Fibroblast of mammary gland (primary cell): ENCODE measurements at regions not wholly inside any gene's neighbourhood (a gene's known extent, or its start where the extent isn't known, plus 50 kb on each side); places are given as distances from the start of the nearest gene placed in this dataset.

Source experiments
- DNase-seq: peaks from one replicate; pipeline ENCODE4 v3.0.0-alpha.2; 2010; ENCODE audit warnings: low read depth
- H3K4me3 ChIP-seq: 2 replicates; pipeline ENCODE4 v1.5.1; 2011; ENCODE audit warnings: low read depth, mild to moderate bottlenecking, low read length, moderate library complexity; ENCODE audit not compliant: control insufficient read depth
- TF ChIP-seq, protein P1 (sequence below): conservative IDR thresholded peaks from 2 replicates; pipeline ENCODE4 v1.5.1; 2011; ENCODE audit warnings: low read depth, low read length, inconsistent platforms; ENCODE audit not compliant: control insufficient read depth, insufficient read depth

DNA sequence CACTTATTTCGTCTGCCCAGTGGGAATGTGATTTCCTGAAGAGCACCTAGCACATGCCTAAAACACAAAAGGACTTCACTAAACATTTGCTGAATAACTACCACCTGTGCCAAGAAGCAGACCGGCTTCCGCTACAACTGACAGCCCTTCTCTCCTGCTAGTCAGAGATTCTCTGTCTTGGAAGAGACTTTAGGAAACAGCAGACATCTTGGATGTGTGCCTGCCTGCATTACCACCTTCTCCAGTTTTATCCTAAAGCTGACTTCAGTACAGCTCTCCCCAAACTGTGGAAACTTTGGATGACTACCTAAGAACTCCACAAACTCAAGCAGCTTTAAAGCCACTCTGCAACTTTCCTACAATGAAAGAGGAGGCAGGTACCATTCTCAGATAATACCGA lies 116.5 kb upstream of the MAN2A1 start:
- TF ChIP-seq, protein P1, sequence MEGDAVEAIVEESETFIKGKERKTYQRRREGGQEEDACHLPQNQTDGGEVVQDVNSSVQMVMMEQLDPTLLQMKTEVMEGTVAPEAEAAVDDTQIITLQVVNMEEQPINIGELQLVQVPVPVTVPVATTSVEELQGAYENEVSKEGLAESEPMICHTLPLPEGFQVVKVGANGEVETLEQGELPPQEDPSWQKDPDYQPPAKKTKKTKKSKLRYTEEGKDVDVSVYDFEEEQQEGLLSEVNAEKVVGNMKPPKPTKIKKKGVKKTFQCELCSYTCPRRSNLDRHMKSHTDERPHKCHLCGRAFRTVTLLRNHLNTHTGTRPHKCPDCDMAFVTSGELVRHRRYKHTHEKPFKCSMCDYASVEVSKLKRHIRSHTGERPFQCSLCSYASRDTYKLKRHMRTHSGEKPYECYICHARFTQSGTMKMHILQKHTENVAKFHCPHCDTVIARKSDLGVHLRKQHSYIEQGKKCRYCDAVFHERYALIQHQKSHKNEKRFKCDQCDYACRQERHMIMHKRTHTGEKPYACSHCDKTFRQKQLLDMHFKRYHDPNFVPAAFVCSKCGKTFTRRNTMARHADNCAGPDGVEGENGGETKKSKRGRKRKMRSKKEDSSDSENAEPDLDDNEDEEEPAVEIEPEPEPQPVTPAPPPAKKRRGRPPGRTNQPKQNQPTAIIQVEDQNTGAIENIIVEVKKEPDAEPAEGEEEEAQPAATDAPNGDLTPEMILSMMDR, result no peak
- no peak for DNase-seq
- H3K4me3 ChIP-seq, result no peak overlapping the region

GRCh38 chr5:109571785-109572184 lies 117.9 kb upstream of the MAN2A1 start:
- TF ChIP-seq, protein P1, result no peak

GRCh38 chr5:109570362-109570874 lies 119.3 kb upstream of the MAN2A1 start:
- TF ChIP-seq, protein P1, result no peak
- no peak for DNase-seq
- no peak overlapping the region for H3K4me3 ChIP-seq

More at GRCh38 chr5:109571785-109572184, 117.9 kb upstream of the MAN2A1 start:
- H3K4me3 ChIP-seq, result no peak overlapping the region
- no peak for DNase-seq

- peak; percentile 93 for DNase-seq
- H3K4me3 ChIP-seq, result no peak overlapping the region
- TF ChIP-seq, protein P1, result no peak
Measured at GRCh38 chr5:109567374-109568044, 122.2 kb upstream of the MAN2A1 start.

DNA sequence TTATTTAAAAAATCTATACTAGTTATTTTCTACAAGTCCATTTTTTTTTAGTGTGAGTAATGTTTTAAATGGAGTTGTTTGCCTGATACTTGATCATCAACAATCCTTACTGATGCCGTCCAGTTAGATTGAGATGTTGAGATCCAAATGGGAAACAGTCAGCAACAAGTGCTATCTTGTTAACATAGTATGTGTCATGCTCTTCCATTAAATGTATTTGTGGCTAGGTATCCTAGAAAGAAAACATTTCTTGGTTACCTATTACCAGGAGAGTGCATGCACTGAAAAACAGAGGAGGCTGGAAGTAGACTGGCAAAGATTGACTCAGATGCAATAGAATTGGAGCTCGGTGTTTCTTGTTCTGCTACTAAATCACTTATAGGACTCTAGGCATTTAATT lies 123.4 kb upstream of the MAN2A1 start:
- TF ChIP-seq, protein P1, result no peak
- DNase-seq, result no peak
- no peak overlapping the region for H3K4me3 ChIP-seq

DNA sequence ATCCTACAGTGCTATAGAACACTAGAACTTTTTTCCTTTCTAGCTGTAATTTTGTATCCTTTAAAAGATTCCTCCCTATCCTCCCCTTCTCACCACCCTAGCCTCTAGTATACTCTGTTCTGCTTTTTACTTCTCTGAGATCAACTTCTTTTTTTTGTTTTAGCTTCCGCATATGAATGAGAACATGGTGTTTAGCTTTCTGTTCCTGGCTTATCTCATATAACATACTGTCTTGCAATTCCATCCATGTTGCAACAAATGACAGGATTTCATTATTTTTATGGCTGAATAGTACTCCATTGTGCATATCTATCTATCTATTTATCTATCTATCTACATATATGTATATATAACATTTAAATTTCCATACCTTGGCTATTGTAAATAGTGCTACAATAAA lies 126.0 kb upstream of the MAN2A1 start:
- H3K4me3 ChIP-seq, result no peak overlapping the region
- TF ChIP-seq, protein P1, result no peak
- no peak for DNase-seq

- no peak overlapping the region for H3K4me3 ChIP-seq
- TF ChIP-seq, protein P1, result no peak
- no peak for DNase-seq
Measured at GRCh38 chr5:109563189-109563588, 126.5 kb upstream of the MAN2A1 start.
